ENCODE measurements at regions not wholly inside any gene's neighbourhood (a gene's known extent, or its start where the extent isn't known, plus 50 kb on each side); places are given as distances from the start of the nearest gene placed in this dataset.
"Not testable (repeated sequence)": the region's sequence is repeated elsewhere in the genome, so short reads cannot be mapped to it uniquely, and the experiment has no call there.

DNA sequence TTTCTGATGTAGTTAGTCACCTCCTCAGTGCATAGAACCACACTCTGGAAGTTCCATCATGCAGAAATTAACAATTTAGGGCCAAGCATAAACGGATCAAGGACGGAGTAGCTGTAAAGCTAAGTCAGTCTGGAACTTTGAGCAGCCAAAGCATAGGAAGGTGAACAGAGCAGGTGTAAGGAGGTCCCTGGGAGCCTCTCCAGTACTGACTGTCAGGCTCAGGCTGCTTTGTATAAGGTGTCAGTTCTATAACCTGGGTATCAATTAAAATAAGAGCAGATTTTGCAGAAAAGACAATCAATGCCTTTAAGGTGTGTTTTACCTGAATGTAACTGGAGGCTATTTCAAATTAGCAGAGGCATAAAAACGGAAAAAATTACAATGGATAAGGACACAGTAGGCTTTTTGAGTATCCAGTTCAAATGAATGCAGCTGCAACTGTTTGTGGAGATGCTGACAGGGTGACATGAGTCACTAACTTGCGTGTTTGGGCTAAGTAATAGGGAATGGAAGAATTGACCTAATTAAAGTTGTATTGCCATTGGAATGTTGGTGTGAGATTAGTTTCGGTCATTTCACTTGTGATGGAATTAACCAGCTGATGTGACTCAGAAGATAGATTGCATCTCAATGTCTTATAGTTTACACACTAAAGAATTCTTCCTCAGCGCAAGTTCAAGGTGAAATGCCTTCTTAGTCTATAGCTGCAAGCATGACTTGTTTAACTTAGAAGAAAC is 417.9 kb upstream of the CNTNAP2 start:
- POLR2A ChIA-PET, result no interaction called here
- intact Hi-C loops (cut with DNase I, micrococcal nuclease), result no loop called here

DNA sequence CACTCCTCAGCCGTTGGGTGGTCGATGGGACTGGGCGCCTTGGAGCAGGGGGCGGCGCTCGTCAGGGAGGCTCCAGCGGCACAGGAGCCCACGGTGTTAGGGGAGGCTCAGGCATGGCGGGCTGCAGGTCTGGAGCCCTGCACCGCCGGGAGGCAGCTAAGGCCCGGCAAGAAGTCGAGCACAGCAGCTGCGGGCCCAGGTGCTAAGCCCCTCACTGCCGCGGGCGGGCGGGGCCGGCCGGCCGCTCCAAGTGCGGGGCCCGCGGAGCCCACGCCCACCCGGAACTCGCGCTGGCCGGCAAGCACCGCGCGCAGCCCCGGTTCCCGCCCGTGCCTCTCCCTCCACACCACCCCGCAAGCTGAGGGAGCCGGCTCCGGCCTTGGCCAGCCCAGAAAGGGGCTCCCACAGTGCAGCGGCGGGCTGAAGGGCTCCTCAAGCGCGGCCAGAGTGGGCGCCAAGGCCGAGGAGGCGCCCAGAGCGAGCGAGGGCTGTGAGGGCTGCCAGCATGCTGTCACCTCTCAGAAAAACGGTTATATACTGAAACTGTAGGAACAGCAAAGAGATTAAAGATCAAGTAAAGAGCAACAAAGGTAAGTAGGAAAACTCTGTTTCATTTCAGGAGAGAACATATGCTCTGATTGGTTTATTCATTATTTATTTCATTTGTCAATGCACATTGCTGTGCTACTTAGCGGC is 419.0 kb upstream of the CNTNAP2 start:
- H3K4me3 ChIP-seq (ENCODE audit: low read length); DNase-seq; CTCF ChIA-PET; H3K36me3 ChIP-seq (ENCODE audit: insufficient read depth, low read length); H3K27me3 ChIP-seq (ENCODE audit: control insufficient read depth in 1 of 2, insufficient read depth in 2 of 2, low read length in 2 of 2); H3K9me3 ChIP-seq (ENCODE audit: control insufficient read depth in 1 of 2, insufficient read depth in 1 of 2, low read length in 2 of 2); H3K27ac Mint-ChIP-seq; H3K9me3 Mint-ChIP-seq; H3K27me3 Mint-ChIP-seq; H3K36me3 Mint-ChIP-seq (ENCODE audit: low read depth); ATAC-seq (ENCODE audit: poor library complexity); intact Hi-C loops (cut with DNase I, micrococcal nuclease); H3K27ac ChIP-seq (ENCODE audit: low read depth in 1 of 2, low read length in 2 of 2); POLR2A ChIA-PET; H3K4me3 Mint-ChIP-seq; H3K4me1 Mint-ChIP-seq (ENCODE audit: low read depth); H3K4me1 ChIP-seq (ENCODE audit: insufficient read depth, low read length): not testable (repeated sequence)

More for the DNA sequence above, 417.9 kb upstream of the CNTNAP2 start:
- ATAC-seq (ENCODE audit: poor library complexity) (no peak), DNase-seq (no peak)
- Mint-ChIP-seq H3K9me3 (peaks cover 10% of the 10 kb centered on the region), H3K36me3 (ENCODE audit: low read depth) (no peaks in the 10 kb centered on the region), H3K4me3 (no peak overlapping the region), H3K4me1 (ENCODE audit: low read depth) (no peaks in the 10 kb centered on the region), H3K27me3 (no peaks in the 10 kb centered on the region), H3K27ac (no peak overlapping the region)
- Histone ChIP-seq H3K27me3 (ENCODE audit: control insufficient read depth in 1 of 2, insufficient read depth in 2 of 2, low read length in 2 of 2) (no peaks in the 10 kb centered on the region), H3K36me3 (ENCODE audit: insufficient read depth, low read length) (no peaks in the 10 kb centered on the region), H3K27ac (ENCODE audit: low read depth in 1 of 2, low read length in 2 of 2) (no peak overlapping the region), H3K4me1 (ENCODE audit: insufficient read depth, low read length) (no peaks in the 10 kb centered on the region), H3K9me3 (ENCODE audit: control insufficient read depth in 1 of 2, insufficient read depth in 1 of 2, low read length in 2 of 2) (peaks cover 0 to 8% of the 10 kb centered on the region in 2 experiments), H3K4me3 (ENCODE audit: low read length) (no peak overlapping the region)
- CTCF ChIA-PET, result no interaction called here
- TF ChIP-seq, protein P1, sequence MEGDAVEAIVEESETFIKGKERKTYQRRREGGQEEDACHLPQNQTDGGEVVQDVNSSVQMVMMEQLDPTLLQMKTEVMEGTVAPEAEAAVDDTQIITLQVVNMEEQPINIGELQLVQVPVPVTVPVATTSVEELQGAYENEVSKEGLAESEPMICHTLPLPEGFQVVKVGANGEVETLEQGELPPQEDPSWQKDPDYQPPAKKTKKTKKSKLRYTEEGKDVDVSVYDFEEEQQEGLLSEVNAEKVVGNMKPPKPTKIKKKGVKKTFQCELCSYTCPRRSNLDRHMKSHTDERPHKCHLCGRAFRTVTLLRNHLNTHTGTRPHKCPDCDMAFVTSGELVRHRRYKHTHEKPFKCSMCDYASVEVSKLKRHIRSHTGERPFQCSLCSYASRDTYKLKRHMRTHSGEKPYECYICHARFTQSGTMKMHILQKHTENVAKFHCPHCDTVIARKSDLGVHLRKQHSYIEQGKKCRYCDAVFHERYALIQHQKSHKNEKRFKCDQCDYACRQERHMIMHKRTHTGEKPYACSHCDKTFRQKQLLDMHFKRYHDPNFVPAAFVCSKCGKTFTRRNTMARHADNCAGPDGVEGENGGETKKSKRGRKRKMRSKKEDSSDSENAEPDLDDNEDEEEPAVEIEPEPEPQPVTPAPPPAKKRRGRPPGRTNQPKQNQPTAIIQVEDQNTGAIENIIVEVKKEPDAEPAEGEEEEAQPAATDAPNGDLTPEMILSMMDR (IDR thresholded peaks at IDR 0.05), result no peak

DNA sequence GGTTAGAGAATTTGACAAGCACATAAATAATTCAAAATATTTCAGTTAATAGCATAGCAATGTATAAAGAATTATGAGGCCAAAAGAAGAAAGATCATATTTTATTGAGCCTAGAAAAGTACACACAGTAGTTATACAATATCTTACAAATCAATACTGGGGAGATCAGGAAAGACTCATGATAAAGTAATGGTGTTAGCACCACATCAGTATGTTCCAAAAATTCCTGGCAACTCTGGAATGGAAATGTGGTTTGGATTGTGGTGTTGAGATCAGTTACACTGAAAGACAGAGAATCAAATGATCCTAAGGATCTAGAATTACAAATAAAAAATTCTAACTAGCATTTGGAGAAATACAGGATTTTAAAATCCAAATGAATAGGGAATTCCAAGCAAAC is 420.5 kb upstream of the CNTNAP2 start:
- TF ChIP-seq, protein P1 (IDR thresholded peaks at IDR 0.05), result no peak
- Mint-ChIP-seq H3K4me3 (no peak overlapping the region), H3K27me3 (no peaks in the 10 kb centered on the region), H3K36me3 (ENCODE audit: low read depth) (no peaks in the 10 kb centered on the region), H3K27ac (no peak overlapping the region), H3K9me3 (peaks cover 10% of the 10 kb centered on the region), H3K4me1 (ENCODE audit: low read depth) (no peaks in the 10 kb centered on the region)
- ATAC-seq (ENCODE audit: poor library complexity), result no peak
- peaks cover 0 to 8% of the 10 kb centered on the region in 2 experiments for H3K9me3 ChIP-seq (ENCODE audit: control insufficient read depth in 1 of 2, insufficient read depth in 1 of 2, low read length in 2 of 2)
- no peak for DNase-seq
- POLR2A ChIA-PET, result no interaction called here
- CTCF ChIA-PET, result no interaction called here
- H3K27ac ChIP-seq (ENCODE audit: low read depth in 1 of 2, low read length in 2 of 2), result no peak overlapping the region
- intact Hi-C loops (cut with DNase I, micrococcal nuclease), result no loop called here
- H3K36me3 ChIP-seq (ENCODE audit: insufficient read depth, low read length), result no peaks in the 10 kb centered on the region
- H3K4me3 ChIP-seq (ENCODE audit: low read length), result no peak overlapping the region
- no peaks in the 10 kb centered on the region for H3K27me3 ChIP-seq (ENCODE audit: control insufficient read depth in 1 of 2, insufficient read depth in 2 of 2, low read length in 2 of 2)
- H3K4me1 ChIP-seq (ENCODE audit: insufficient read depth, low read length), result no peaks in the 10 kb centered on the region
